Mesendoderm (in vitro differentiated cells): ENCODE measurements at regions not wholly inside any gene's neighbourhood (a gene's known extent, or its start where the extent isn't known, plus 50 kb on each side); places are given as distances from the start of the nearest gene placed in this dataset.
A peak's percentile ranks its signal among the peaks of the same experiment; 100 is the strongest.

Source experiments
- DNase-seq: peaks from one replicate; pipeline ENCODE4 v3.0.0; 2013
- H2AK5ac ChIP-seq: 2 replicates; pipeline ENCODE4 v1.6.1; 2013; ENCODE audit warnings: low read length, inconsistent platforms
- H2BK120ac ChIP-seq: 2 replicates; pipeline ENCODE4 v1.6.1; 2013; ENCODE audit warnings: low read depth, mild to moderate bottlenecking, low read length, moderate library complexity, mixed read lengths
- H2BK15ac ChIP-seq: replicated peaks from 2 replicates; pipeline ENCODE4 v1.6.1; 2013; ENCODE audit warnings: low read depth, mild to moderate bottlenecking, moderate library complexity
- H2BK5ac ChIP-seq: 2 replicates; pipeline ENCODE4 v1.6.1; 2013; ENCODE audit warnings: low read length, inconsistent platforms
- H3K18ac ChIP-seq: 2 replicates; pipeline ENCODE4 v1.6.1; 2013; ENCODE audit warnings: mild to moderate bottlenecking, low read length, mixed read lengths
- H3K23ac ChIP-seq: one replicate; pipeline ENCODE4 v1.6.1; 2013; ENCODE audit warnings: low read length
- H3K27ac ChIP-seq: 2 replicates; pipeline ENCODE4 v1.5.1; 2013; ENCODE audit warnings: low read depth, mild to moderate bottlenecking, inconsistent platforms, low read length, moderate library complexity
- H3K27me3 ChIP-seq: 2 replicates; pipeline ENCODE4 v1.6.1; 2013; ENCODE audit warnings: low read length, control low read depth, mild to moderate bottlenecking, inconsistent platforms; ENCODE audit not compliant: insufficient read depth, poor library complexity
- H3K36me3 ChIP-seq: 2 replicates; pipeline ENCODE4 v1.6.1; 2013; ENCODE audit warnings: low read length, inconsistent platforms; ENCODE audit not compliant: control insufficient read depth, insufficient read depth
- H3K4ac ChIP-seq: one replicate; pipeline ENCODE4 v1.6.1; 2013; ENCODE audit warnings: low read depth, mild to moderate bottlenecking, low read length, moderate library complexity
- H3K4me1 ChIP-seq: 2 replicates; pipeline ENCODE4 v1.6.1; 2013; ENCODE audit warnings: low read depth, low read length, inconsistent platforms; ENCODE audit not compliant: control insufficient read depth
- H3K4me2 ChIP-seq: 2 replicates; pipeline ENCODE4 v1.6.1; 2013; ENCODE audit warnings: low read length
- H3K4me3 ChIP-seq: 2 replicates; pipeline ENCODE4 v1.5.1; 2013; ENCODE audit warnings: mild to moderate bottlenecking, low read length
- H3K56ac ChIP-seq: one replicate; pipeline ENCODE4 v1.6.1; 2013; ENCODE audit warnings: low read length
- H3K79me1 ChIP-seq: 2 replicates; pipeline ENCODE4 v1.6.1; 2013; ENCODE audit warnings: low read length, inconsistent platforms
- H3K79me2 ChIP-seq: 2 replicates; pipeline ENCODE4 v1.6.1; 2013; ENCODE audit warnings: mild to moderate bottlenecking, low read length; ENCODE audit not compliant: control insufficient read depth, insufficient read depth
- H3K9ac ChIP-seq: 2 replicates; pipeline ENCODE4 v1.6.1; 2013; ENCODE audit warnings: low read length, inconsistent platforms
- H4K5ac ChIP-seq: one replicate; pipeline ENCODE4 v1.6.1; 2013; ENCODE audit warnings: low read length
- H4K8ac ChIP-seq: one replicate; pipeline ENCODE4 v1.6.1; 2013; ENCODE audit warnings: low read depth, mild to moderate bottlenecking, control low read depth, low read length, moderate library complexity
- WGBS: extraction: QIAGEN DNeasy Blood & Tissue Kit; methylation state at CpG from one replicate; pipeline ENCODE4 v1.1.7; 2013; ENCODE audit warnings: low lambda C conversion rate, missing lambda C conversion rate; ENCODE audit not compliant: insufficient coverage; ENCODE audit errors: extremely low coverage; 5-methylcytosine and 5-hydroxymethylcytosine counted together

DNA sequence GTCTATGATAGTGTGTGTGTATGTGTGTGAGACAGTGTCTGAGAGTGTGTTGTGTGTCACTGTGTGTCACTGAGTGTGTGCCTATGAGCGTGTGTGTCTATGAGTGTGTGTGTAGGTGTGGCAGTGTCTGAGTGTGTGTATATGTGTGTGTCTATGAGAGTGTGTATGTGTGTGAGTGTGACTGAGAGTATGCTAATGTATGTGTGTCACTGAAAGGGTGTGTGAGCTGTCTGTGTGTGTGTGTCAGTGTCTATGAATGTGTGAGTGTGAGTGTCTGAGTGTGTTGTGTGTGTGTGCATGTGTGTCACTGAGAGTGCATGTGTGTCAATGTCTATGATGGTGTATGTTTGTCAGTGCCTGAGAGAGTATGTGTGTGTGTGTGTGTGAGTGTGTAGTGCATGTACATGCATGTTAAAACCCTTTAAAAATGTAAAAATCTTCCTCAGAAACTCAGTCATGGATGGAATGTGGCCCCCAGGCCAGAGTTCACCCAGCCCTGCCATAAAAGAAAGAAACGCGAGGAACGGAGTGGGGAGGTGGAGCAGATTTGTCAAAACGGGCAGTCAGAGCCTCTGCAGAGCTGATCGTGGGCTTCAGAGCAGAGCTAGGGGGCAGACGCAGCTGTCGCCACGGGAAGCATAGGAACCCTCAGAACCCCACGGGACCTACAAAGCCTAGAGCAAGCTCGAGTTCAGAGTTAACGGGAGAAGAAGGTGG, 218.8 kb downstream of the CTTN start:
- H3K4me2 ChIP-seq = no peak overlapping the region
- H3K4me3 ChIP-seq = no peak overlapping the region
- H4K8ac ChIP-seq = no peak overlapping the region
- WGBS = no CpG with 5 or more reads among the region's 12 CpGs
- H3K56ac ChIP-seq = no peak overlapping the region
- H2AK5ac ChIP-seq = no peak overlapping the region
- no peak overlapping the region for H2BK5ac ChIP-seq
- no peaks in the 10 kb centered on the region for H3K4me1 ChIP-seq
- no peak for DNase-seq
- H3K23ac ChIP-seq = no peak overlapping the region
- H3K27me3 ChIP-seq = no peaks in the 10 kb centered on the region
- H3K79me2 ChIP-seq = no peaks in the 10 kb centered on the region
- H4K5ac ChIP-seq = no peak overlapping the region
- H2BK120ac ChIP-seq = no peak overlapping the region
- no peaks in the 10 kb centered on the region for H3K79me1 ChIP-seq
- no peak overlapping the region for H3K9ac ChIP-seq
- H3K4ac ChIP-seq = no peak overlapping the region
- H2BK15ac ChIP-seq = no peak overlapping the region
- H3K36me3 ChIP-seq = no peaks in the 10 kb centered on the region
- H3K27ac ChIP-seq = no peak overlapping the region
- no peak overlapping the region for H3K18ac ChIP-seq

DNA sequence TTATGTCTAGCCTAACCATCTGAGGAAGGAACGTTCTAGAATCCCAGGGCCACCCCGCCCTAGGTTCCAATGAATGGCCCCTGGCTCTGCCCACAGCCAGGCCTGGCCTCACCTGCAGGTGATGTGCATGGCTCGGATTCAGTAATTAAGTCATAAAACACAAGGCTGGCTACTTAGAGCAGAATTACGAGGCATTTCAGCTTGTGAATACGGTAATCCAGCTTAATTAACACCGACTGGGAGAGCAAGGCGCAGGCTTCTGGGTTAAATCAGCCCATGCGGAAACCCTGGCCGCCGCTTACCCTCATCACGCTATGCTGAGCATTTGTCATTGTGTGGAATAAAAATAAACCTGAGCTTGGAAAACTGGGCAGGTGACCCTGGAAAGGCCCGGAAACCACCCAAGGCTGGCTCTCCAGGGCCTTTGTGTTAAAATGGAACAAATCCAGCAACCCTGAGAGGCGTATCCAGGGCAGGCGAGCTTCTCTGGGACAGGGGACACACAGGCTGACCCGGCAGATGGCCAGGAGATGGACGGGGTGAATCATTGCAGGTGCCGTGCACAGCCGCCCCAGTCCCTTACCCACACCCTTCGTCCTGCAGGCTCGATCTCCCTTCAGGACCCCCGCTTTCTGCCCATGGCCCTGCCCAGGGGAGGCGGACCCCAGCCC, 220.2 kb downstream of the CTTN start:
- no peak overlapping the region for H3K56ac ChIP-seq
- no peak for DNase-seq
- H3K4me2 ChIP-seq = no peak overlapping the region
- H3K23ac ChIP-seq = no peak overlapping the region
- no peak overlapping the region for H2AK5ac ChIP-seq
- no peak overlapping the region for H4K5ac ChIP-seq
- H3K27me3 ChIP-seq = no peaks in the 10 kb centered on the region
- H3K27ac ChIP-seq = no peak overlapping the region
- no CpG with 5 or more reads among the region's 22 CpGs for WGBS
- H3K79me1 ChIP-seq = no peaks in the 10 kb centered on the region
- H3K18ac ChIP-seq = no peak overlapping the region
- H2BK5ac ChIP-seq = no peak overlapping the region
- H3K4me1 ChIP-seq = no peaks in the 10 kb centered on the region
- H3K79me2 ChIP-seq = no peaks in the 10 kb centered on the region
- H3K9ac ChIP-seq = no peak overlapping the region
- H2BK15ac ChIP-seq = no peak overlapping the region
- H3K36me3 ChIP-seq = no peaks in the 10 kb centered on the region
- H2BK120ac ChIP-seq = no peak overlapping the region
- H3K4ac ChIP-seq = no peak overlapping the region
- H4K8ac ChIP-seq = no peak overlapping the region
- H3K4me3 ChIP-seq = no peak overlapping the region

DNA sequence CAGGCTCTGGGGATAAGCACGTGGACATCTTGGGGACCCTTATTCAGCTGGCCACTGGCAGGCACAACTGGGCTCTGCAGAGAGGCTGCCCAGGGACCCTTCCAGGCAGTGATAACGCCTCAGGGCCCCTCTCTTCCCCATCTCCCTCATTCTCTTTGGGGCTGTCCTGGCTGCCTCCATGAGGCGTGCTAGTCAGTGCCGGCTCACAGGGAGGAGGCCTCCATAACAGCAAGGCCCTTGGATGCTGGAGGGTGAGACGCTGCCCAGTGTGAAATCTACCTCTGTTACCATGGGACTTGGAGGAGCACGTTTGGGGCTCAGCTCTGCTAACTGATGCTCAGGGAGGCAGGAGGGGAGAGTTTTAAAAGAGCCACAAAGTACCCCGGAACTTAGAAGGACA, 221.3 kb downstream of the CTTN start:
- no peak overlapping the region for H3K18ac ChIP-seq
- H4K5ac ChIP-seq = no peak overlapping the region
- H3K27ac ChIP-seq = no peak overlapping the region
- no peaks in the 10 kb centered on the region for H3K79me2 ChIP-seq
- no peak overlapping the region for H3K9ac ChIP-seq
- no peak overlapping the region for H3K56ac ChIP-seq
- no peaks in the 10 kb centered on the region for H3K4me1 ChIP-seq
- no peak for DNase-seq
- H3K4me2 ChIP-seq = no peak overlapping the region
- H2BK5ac ChIP-seq = no peak overlapping the region
- peak overlapping the region; percentile 45 for H3K23ac ChIP-seq
- WGBS = no CpG with 5 or more reads among the region's 7 CpGs
- no peak overlapping the region for H2BK15ac ChIP-seq
- no peak overlapping the region for H3K4me3 ChIP-seq
- H3K79me1 ChIP-seq = no peaks in the 10 kb centered on the region
- no peak overlapping the region for H2AK5ac ChIP-seq
- no peak overlapping the region for H3K4ac ChIP-seq
- H3K36me3 ChIP-seq = no peaks in the 10 kb centered on the region
- H2BK120ac ChIP-seq = no peak overlapping the region
- H4K8ac ChIP-seq = no peak overlapping the region
- H3K27me3 ChIP-seq = no peaks in the 10 kb centered on the region

DNA sequence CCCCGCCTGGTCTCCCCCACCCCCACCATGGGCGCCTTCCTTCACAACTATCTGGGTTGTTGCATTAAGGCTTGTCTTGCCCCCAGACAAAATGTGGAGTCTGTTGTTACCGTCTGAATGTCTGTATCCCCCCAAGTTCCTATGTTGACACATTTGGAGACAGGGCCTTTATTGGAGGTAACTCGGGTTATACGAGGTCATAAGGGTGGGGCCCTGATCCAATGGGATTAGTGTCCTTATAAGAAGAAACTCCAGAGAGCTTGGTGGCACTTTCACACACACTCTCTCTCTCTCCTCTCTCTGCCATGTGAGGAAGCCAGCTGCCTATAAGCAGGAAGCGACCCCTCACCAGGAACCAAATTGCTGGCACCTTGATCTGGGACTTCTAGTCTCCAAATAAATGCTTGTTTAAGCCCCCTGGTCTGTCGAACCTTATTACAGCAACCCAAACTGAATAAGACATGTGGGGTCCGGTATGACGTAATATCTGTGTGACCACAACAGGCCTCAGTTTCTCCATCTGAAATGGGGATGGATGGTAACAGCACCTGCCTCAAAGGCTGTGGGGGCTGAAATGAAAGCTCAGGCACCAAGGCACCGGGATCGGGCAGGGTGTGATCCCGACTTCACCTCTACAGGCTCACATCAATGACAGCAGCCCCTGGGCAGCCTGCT, 222.3 kb downstream of the CTTN start:
- no peak for DNase-seq
- Histone ChIP-seq H3K4ac (no peak overlapping the region), H3K4me2 (no peak overlapping the region), H3K79me2 (no peaks in the 10 kb centered on the region), H2BK5ac (no peak overlapping the region), H3K27ac (no peak overlapping the region), H3K79me1 (no peaks in the 10 kb centered on the region), H2BK15ac (no peak overlapping the region), H3K36me3 (no peaks in the 10 kb centered on the region), H2BK120ac (no peak overlapping the region), H3K27me3 (no peaks in the 10 kb centered on the region), H3K9ac (no peak overlapping the region), H4K8ac (no peak overlapping the region), H3K56ac (no peak overlapping the region), H4K5ac (no peak overlapping the region), H3K18ac (no peak overlapping the region), H2AK5ac (no peak overlapping the region), H3K4me3 (no peak overlapping the region), H3K4me1 (no peaks in the 10 kb centered on the region), H3K23ac (no peak overlapping the region)
- WGBS = no CpG with 5 or more reads among the region's 12 CpGs

DNA sequence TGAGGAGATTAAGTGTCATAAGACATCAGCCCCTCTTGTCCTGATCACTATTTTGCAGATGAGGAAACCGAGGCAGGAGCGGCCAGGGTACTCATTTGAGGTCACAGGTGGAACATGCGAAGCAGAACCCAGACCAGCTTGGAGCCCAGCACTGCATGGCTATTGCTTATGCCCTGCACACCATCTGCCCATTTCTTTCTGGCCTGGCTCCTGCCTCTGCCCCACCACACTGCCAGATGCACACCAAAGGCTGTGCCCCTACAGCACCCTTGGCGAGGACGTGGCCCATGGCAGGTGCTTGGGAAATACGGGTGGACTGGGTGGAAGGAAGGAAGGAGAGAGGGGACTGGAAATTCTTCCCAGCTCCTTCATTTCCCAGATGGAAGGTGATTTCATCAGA, 222.9 kb downstream of the CTTN start:
- no peaks in the 10 kb centered on the region for H3K79me2 ChIP-seq
- no peak overlapping the region for H3K9ac ChIP-seq
- H4K5ac ChIP-seq = no peak overlapping the region
- H3K56ac ChIP-seq = no peak overlapping the region
- no peak overlapping the region for H3K4ac ChIP-seq
- no peak overlapping the region for H3K18ac ChIP-seq
- no peak overlapping the region for H4K8ac ChIP-seq
- no peak overlapping the region for H2BK15ac ChIP-seq
- H3K4me2 ChIP-seq = no peak overlapping the region
- no peak overlapping the region for H3K27ac ChIP-seq
- no CpG with 5 or more reads among the region's 6 CpGs for WGBS
- H3K36me3 ChIP-seq = no peaks in the 10 kb centered on the region
- H2BK120ac ChIP-seq = no peak overlapping the region
- no peak overlapping the region for H2BK5ac ChIP-seq
- H3K4me1 ChIP-seq = no peaks in the 10 kb centered on the region
- H3K27me3 ChIP-seq = no peaks in the 10 kb centered on the region
- H3K23ac ChIP-seq = no peak overlapping the region
- no peak overlapping the region for H2AK5ac ChIP-seq
- DNase-seq = no peak
- no peaks in the 10 kb centered on the region for H3K79me1 ChIP-seq
- no peak overlapping the region for H3K4me3 ChIP-seq
